HEK293T (cell line): ENCODE measurements at regions not wholly inside any gene's neighbourhood (a gene's known extent, or its start where the extent isn't known, plus 50 kb on each side); places are given as distances from the start of the nearest gene placed in this dataset.

ENCODE experiments used
- CTCF ChIA-PET: fragments of 350-600 bp; formaldehyde crosslinking; extraction: SDS; loops from one replicate; lab custom pipeline; 2021; ENCODE audit warnings: antibody characterized with exemption, inconsistent platforms; lab: Yijun Ruan, JAX
- POLR2A ChIA-PET: fragments of 350-600 bp; formaldehyde crosslinking; extraction: SDS; loops from one replicate; lab custom pipeline; 2020; ENCODE audit warnings: antibody characterized with exemption, inconsistent platforms; lab: Yijun Ruan, JAX
- DNase-seq: peaks from one replicate; pipeline ENCODE4 v3.0.0; 2012; ENCODE audit warnings: mixed read lengths; ENCODE audit errors: extremely low spot score
- ARNT ChIP-seq: fragments of 450-650 bp; IDR thresholded peaks from 2 replicates; pipeline ENCODE4 v1.6.1; 2017; ENCODE audit warnings: mild to moderate bottlenecking
- BHLHE40 ChIP-seq: fragments of 450-650 bp; IDR thresholded peaks from 2 replicates; pipeline ENCODE4 v1.6.1; 2016; ENCODE audit warnings: mild to moderate bottlenecking, moderate library complexity, borderline replicate concordance
- CTBP1 ChIP-seq: fragments of 450-650 bp; IDR thresholded peaks from 2 replicates; pipeline ENCODE4 v1.6.1; 2016; ENCODE audit warnings: borderline replicate concordance
- ELF4 ChIP-seq: fragments of 450-650 bp; IDR thresholded peaks from 2 replicates; pipeline ENCODE4 v1.6.1; 2017; ENCODE audit warnings: antibody characterized with exemption
- FOXA1 ChIP-seq: fragments of 450-650 bp; IDR thresholded peaks from 2 replicates; pipeline ENCODE4 v1.6.1; 2016; ENCODE audit warnings: mild to moderate bottlenecking
- FOXK2 ChIP-seq: fragments of 450-650 bp; IDR thresholded peaks from 2 replicates; pipeline ENCODE4 v1.6.1; 2016; ENCODE audit warnings: mild to moderate bottlenecking
- FOXM1 ChIP-seq: fragments of 450-650 bp; IDR thresholded peaks from 2 replicates; pipeline ENCODE4 v1.6.1; 2017; ENCODE audit warnings: mild to moderate bottlenecking, borderline replicate concordance
- HDGF ChIP-seq: fragments of 450-650 bp; IDR thresholded peaks from 2 replicates; pipeline ENCODE4 v1.6.1; 2017; ENCODE audit warnings: antibody characterized with exemption, borderline replicate concordance
- L3MBTL2 ChIP-seq: fragments of 450-650 bp; conservative IDR thresholded peaks from 2 replicates; pipeline ENCODE4 v1.6.1; 2016; ENCODE audit warnings: mild to moderate bottlenecking
- LEF1 ChIP-seq: fragments of 450-650 bp; IDR thresholded peaks from 2 replicates; pipeline ENCODE4 v1.6.1; 2017; ENCODE audit warnings: mild to moderate bottlenecking, borderline replicate concordance
- NFRKB ChIP-seq: fragments of 450-650 bp; IDR thresholded peaks from 2 replicates; pipeline ENCODE4 v1.6.1; 2016; ENCODE audit warnings: mild to moderate bottlenecking, moderate library complexity
- PKNOX1 ChIP-seq: fragments of 450-650 bp; IDR thresholded peaks from 2 replicates; pipeline ENCODE4 v1.6.1; 2016
- SP1 ChIP-seq: fragments of 450-650 bp; IDR thresholded peaks from 2 replicates; pipeline ENCODE4 v1.6.1; 2017
- SUZ12 ChIP-seq: fragments of 450-650 bp; IDR thresholded peaks from 2 replicates; pipeline ENCODE4 v1.6.1; 2016; ENCODE audit warnings: mild to moderate bottlenecking
- TARDBP ChIP-seq: fragments of 450-650 bp; IDR thresholded peaks from 2 replicates; pipeline ENCODE4 v1.6.1; 2016
- ZNF384 ChIP-seq: fragments of 450-650 bp; IDR thresholded peaks from 2 replicates; pipeline ENCODE4 v1.6.1; 2016

- DNase-seq = no peak
- POLR2A ChIA-PET = no interaction called here
- CTCF ChIA-PET = no interaction called here
- TF ChIP-seq FOXA1 (no peak), CTBP1 (no peak), BHLHE40 (no peak), L3MBTL2 (no peak), ZNF384 (no peak), ELF4 (no peak), FOXM1 (no peak), TARDBP (no peak), SUZ12 (no peak), HDGF (no peak), SP1 (no peak)
These were observed 1094.5 kb upstream of the LRRN3 start for GRCh38 chr7:109996411-109996810.

- CTCF ChIA-PET = no interaction called here
- DNase-seq = no peak
- TF ChIP-seq HDGF = no peak
- TF ChIP-seq CTBP1 = no peak
- TF ChIP-seq FOXK2 = no peak
- no peak for TF ChIP-seq BHLHE40
- no peak for TF ChIP-seq NFRKB
- no peak for TF ChIP-seq SP1
- no peak for TF ChIP-seq FOXA1
- no peak for TF ChIP-seq ELF4
- TF ChIP-seq L3MBTL2 = no peak
- no peak for TF ChIP-seq LEF1
- no peak for TF ChIP-seq PKNOX1
- POLR2A ChIA-PET = no interaction called here
These were observed 1094.0 kb upstream of the LRRN3 start for GRCh38 chr7:109996927-109997326.

- DNase-seq = no peak
- no peak for TF ChIP-seq SP1
- TF ChIP-seq FOXM1 = no peak
- no peak for TF ChIP-seq L3MBTL2
- TF ChIP-seq BHLHE40 = no peak
- no peak for TF ChIP-seq LEF1
- ChIA-PET POLR2A (no interaction called here), CTCF (no interaction called here)
These were observed 1093.1 kb upstream of the LRRN3 start for GRCh38 chr7:109997837-109998236.

GRCh38 chr7:110001254-110001938, 1089.5 kb upstream of the LRRN3 start:
- DNase-seq = no peak
- TF ChIP-seq SP1 (no peak), CTBP1 (no peak), ARNT (no peak), LEF1 (no peak), SUZ12 (no peak)
- ChIA-PET POLR2A (no interaction called here), CTCF (no interaction called here)

GRCh38 chr7:110003827-110004226, 1087.1 kb upstream of the LRRN3 start:
- TF ChIP-seq HDGF (no peak), SUZ12 (no peak), ZNF384 (no peak), L3MBTL2 (no peak), ARNT (no peak)
- POLR2A ChIA-PET = no interaction called here
- no peak for DNase-seq
- CTCF ChIA-PET = no interaction called here

- POLR2A ChIA-PET = no interaction called here
These were observed 1083.4 kb upstream of the LRRN3 start for GRCh38 chr7:110007320-110008063.

More at GRCh38 chr7:110007320-110008063, 1083.4 kb upstream of the LRRN3 start:
- CTCF ChIA-PET = no interaction called here
- no peak for DNase-seq
- no peak for TF ChIP-seq FOXM1
- TF ChIP-seq FOXK2 = no peak
- TF ChIP-seq PKNOX1 = no peak
- TF ChIP-seq SP1 = no peak
- TF ChIP-seq ARNT = no peak
- no peak for TF ChIP-seq HDGF
- no peak for TF ChIP-seq LEF1
- TF ChIP-seq ELF4 = no peak
